GM21528 (cell line): ENCODE measurements at regions not wholly inside any gene's neighbourhood (a gene's known extent, or its start where the extent isn't known, plus 50 kb on each side); places are given as distances from the start of the nearest gene placed in this dataset.

Experiments used
- ATAC-seq: cut with Tn5 transposase; IDR thresholded peaks from one replicate; pipeline ENCODE4 v1.9.1; 2021; ENCODE audit warnings: mild to moderate bottlenecking, moderate library complexity; ENCODE audit not compliant: unreplicated experiment, low FRiP score

DNA sequence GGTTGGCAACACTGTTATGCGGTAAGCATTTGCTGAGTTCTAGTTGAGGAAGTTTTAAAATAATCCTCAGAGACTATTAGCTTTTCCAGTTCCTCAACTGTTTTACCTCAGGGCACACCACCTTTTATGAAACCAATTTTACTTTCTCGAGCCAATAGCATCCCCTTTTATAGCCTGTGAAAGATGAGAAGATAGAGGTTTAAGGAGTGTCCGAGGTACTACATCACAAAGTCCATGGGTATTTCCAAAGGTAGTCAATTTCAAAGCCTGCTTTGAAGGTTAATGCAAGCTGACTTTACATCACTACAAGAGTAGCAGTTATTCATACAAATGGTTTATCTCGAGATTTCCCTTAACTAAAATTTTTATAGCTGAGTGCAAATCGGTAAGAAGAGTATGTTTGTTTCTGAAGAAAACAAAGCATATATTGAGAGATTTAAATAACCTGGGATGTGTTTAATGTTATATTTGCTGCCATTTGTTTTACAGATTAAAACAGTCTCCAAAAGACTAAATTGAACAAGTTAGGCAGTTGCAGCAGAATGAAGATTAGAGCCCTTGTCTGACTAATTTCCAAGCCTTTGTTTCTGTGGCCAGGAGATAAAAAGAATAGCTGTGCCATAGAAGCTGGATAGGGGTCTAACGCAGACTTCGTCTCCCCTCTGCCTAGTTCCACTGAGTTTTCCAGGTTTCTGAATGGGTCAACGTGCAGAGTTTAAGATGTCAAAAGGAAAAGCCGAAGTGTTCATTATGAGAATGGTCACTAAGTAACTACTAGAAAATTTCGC is 74.7 kb upstream of the TRPC4 start:
- no peak for ATAC-seq

DNA sequence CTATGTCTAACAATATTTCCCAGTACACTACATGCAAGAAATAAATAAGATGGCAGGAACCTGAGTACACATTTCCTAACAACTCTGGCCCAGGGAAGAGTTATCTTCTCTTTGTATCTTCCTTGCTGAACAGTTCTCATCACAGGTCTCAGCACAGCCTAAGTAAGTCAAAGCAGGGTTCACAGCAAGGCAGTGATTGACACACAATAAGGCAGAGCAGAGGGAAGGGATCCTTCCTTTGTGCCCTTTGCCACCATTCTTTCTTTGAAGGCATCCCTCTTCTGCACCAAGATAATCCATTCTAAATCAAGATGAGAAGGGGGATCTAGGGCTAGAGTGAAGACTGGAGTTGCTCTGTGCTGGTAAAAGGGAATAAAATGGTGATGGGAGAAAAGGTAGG is 73.4 kb upstream of the TRPC4 start:
- no peak for ATAC-seq

DNA sequence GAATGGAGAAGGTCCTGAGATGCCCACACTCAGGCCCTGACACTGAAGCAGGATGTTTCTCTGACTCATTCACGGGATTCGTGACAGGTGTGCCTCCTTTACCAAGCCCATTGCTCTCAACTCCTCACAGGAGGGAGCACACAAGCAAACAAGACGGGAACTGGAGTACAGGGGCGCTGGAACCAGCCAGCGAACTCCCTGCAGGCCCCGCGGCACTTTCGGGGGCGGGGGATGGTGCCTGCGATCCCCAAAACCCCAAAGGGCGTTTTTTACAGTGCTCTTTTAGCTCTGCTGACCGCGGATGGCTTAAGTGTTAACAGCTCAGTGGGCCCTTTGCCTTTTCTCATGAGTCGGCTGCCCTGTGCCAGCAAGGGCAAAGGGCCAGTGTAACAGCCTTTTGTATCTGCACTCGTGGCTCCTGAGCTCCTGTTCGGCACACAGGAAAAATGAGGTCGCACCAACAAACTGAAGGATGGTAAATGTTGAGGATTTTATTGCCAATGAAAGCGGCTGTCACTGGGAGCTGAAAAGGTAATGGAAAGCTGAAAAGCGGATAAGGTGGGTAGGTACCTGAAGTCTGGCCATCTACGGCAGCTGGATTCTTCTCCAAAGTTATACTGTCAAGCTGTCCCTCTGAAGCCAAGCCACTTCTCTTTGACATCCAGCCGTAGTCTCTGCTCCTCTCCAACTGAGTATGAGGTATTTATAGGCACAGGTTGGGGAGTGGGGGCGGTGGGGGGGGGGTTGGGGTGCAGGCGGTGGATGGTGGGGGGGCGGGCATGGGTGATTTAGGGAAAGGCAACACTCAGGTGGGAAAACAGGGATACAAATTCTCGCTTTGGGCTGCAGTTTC is 65.0 kb upstream of the TRPC4 start:
- no peak for ATAC-seq

DNA sequence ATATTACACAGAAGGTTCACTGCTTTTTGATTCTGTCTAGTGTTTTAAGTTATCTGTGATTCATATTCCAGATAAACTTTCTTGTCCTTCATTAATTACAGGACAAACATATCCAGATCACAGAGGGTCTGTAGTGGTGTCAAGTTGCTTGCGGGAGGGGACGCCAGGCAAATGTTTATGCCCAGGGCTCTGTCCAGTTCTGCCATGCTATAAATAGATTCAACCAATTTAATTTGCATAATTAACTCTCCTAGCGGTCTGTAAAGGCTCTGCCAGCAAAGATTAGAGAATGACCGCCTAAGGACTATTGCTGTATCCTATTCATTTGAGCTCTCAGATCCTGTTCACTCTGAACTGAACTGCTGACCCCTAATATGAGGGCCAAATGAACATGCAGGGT is 59.7 kb upstream of the TRPC4 start:
- no peak for ATAC-seq

DNA sequence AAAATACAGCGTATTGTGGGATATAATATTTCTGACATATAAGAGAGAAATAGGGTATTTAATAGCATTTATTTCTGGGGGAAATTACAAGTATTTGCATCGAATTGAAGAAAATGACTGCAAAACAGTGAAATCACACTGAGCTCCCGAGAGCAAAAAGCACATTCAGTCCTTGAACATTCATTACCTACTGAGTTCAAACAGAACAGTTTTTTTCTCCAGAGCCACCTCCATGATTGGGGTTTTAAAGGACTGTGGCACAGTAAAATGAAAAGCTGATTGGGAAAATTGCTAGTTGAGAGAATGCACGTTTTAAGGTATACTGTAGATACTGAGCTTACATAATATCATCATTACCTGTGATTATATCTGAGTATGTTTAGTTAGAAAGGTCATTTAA is 58.0 kb upstream of the TRPC4 start:
- no peak for ATAC-seq

DNA sequence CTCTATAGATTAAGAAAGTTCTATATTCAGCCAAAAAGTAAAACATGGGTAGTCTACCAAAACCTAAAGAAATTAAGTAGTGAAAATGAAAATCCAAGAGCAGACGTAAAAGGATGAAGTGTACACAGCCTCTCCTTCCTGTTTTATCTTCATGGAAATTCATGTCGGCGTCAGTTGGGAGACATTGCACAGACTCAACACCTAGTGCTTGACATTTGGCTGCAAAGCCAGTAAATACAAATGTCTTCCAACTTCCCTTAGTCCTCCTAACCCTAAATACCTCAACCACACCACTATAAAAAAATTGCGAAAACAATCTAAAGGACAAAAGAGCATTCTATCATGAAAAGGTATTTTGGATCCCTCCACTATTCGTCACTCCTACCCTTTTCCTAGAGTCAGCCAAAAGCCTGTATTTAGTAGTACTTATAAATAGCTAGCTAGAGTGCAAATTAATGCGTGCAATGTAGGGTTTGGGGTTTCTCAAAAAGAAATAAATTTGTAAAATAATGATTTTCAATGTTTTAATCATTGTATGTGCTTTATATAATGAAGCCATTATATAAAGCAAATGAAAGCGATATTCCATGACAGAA is 56.4 kb upstream of the TRPC4 start:
- ATAC-seq = no peak

DNA sequence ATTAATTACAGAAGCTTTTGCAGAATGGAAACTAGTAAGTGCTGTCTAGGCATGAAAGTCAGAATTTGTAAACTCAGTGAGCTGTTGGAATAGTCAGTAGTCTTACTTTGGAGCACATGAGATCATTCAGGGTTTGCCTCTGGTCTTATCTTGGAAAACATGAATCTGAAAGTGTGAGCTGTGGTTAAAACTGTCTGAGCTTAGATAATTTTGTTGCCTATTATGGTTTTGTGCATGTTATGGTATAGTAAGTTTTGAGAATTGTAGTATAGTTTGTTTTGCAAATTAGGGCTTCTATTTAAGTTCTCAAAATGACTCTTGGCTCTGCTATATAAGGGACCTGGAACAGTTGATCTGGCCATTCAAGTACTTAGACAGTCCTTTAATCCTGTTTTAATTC is 53.7 kb upstream of the TRPC4 start:
- no peak for ATAC-seq

DNA sequence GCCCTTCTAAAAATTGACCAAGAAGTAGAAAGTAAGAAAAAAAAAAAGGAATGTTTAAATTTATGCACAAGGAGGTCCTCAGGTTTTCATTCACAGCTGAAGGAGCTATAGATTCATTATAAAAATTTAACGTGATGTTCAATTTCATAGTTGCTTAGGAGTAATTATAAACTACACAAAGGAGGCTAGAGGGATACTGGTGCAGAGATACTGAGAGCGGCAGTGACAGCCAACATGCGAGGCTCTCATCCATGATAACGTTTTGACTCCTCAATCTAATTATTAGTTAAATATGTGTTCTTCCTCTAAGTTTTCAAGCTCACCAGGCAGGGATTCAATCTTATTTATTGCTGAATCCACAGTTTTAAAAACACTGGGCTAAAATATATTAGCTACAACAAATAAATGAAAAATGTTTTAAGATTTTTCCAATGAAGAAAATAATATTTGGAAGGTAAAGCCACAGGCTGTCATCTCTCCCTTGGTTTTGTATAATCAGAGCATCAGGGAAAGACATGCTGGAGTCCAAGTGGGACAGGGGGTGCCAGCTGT is 49.8 kb upstream of the TRPC4 start:
- no peak for ATAC-seq
